ENCODE measurements at regions not wholly inside any gene's neighbourhood (a gene's known extent, or its start where the extent isn't known, plus 50 kb on each side); places are given as distances from the start of the nearest gene placed in this dataset.

- DNase-seq (ENCODE audit: low read depth), result no peak
Observed at GRCh38 chr5:35363387-35363965, 133.2 kb upstream of the PRLR start.

GRCh38 chr5:35362772-35363171 lies 132.5 kb upstream of the PRLR start:
- no peak for DNase-seq (ENCODE audit: low read depth)

GRCh38 chr5:35360671-35361070 lies 130.4 kb upstream of the PRLR start:
- no peak for DNase-seq (ENCODE audit: low read depth)

- DNase-seq (ENCODE audit: low read depth), result no peak
Observed at GRCh38 chr5:35359859-35360258, 129.6 kb upstream of the PRLR start.

- DNase-seq (ENCODE audit: low read depth), result no peak
Observed at GRCh38 chr5:35357973-35358372, 127.7 kb upstream of the PRLR start.

GRCh38 chr5:35356725-35357124 lies 126.4 kb upstream of the PRLR start:
- no peak for DNase-seq (ENCODE audit: low read depth)

- DNase-seq (ENCODE audit: low read depth), result no peak
Observed at GRCh38 chr5:35354751-35355150, 124.5 kb upstream of the PRLR start.

- DNase-seq (ENCODE audit: low read depth), result no peak
Observed at GRCh38 chr5:35345222-35345621, 114.9 kb upstream of the PRLR start.

- no peak for DNase-seq (ENCODE audit: low read depth)
Observed at GRCh38 chr5:35342664-35343063, 112.4 kb upstream of the PRLR start.

GRCh38 chr5:35341189-35341588 lies 110.9 kb upstream of the PRLR start:
- no peak for DNase-seq (ENCODE audit: low read depth)

GRCh38 chr5:35339616-35340100 lies 109.4 kb upstream of the PRLR start:
- DNase-seq (ENCODE audit: low read depth), result no peak

GRCh38 chr5:35339006-35339405 lies 108.7 kb upstream of the PRLR start:
- no peak for DNase-seq (ENCODE audit: low read depth)

GRCh38 chr5:35338157-35338453 lies 107.8 kb upstream of the PRLR start:
- no peak for DNase-seq (ENCODE audit: low read depth)

GRCh38 chr5:35337340-35338156 lies 107.3 kb upstream of the PRLR start:
- no peak for DNase-seq (ENCODE audit: low read depth)

- no peak for DNase-seq (ENCODE audit: low read depth)
Observed at GRCh38 chr5:35336230-35336629, 105.9 kb upstream of the PRLR start.

GRCh38 chr5:35335752-35336151 lies 105.5 kb upstream of the PRLR start:
- DNase-seq (ENCODE audit: low read depth), result no peak

- no peak for DNase-seq (ENCODE audit: low read depth)
Observed at GRCh38 chr5:35333366-35333765, 103.1 kb upstream of the PRLR start.

- no peak for DNase-seq (ENCODE audit: low read depth)
Observed at GRCh38 chr5:35331956-35332950, 102.0 kb upstream of the PRLR start.

- no peak for DNase-seq (ENCODE audit: low read depth)
Observed at GRCh38 chr5:35325836-35326235, 95.5 kb upstream of the PRLR start.

- no peak for DNase-seq (ENCODE audit: low read depth)
Observed at GRCh38 chr5:35324679-35325078, 94.4 kb upstream of the PRLR start.

GRCh38 chr5:35324201-35324600 lies 93.9 kb upstream of the PRLR start:
- no peak for DNase-seq (ENCODE audit: low read depth)

GRCh38 chr5:35320029-35320428 lies 89.7 kb upstream of the PRLR start:
- no peak for DNase-seq (ENCODE audit: low read depth)
